ENCODE measurements at regions not wholly inside any gene's neighbourhood (a gene's known extent, or its start where the extent isn't known, plus 50 kb on each side); places are given as distances from the start of the nearest gene placed in this dataset.
A peak's percentile ranks its signal among the peaks of the same experiment; 100 is the strongest.
"Not testable (repeated sequence)": the region's sequence is repeated elsewhere in the genome, so short reads cannot be mapped to it uniquely, and the experiment has no call there.

- H3K4me3 ChIP-seq (ENCODE audit: low read depth, low read length): no peak overlapping the region
- TF ChIP-seq CTCF (IDR thresholded peaks at IDR 0.05; ENCODE audit: low read depth, low read length, missing control alignments): no peak
- no peak for DNase-seq (ENCODE audit: low read depth)
These were observed 238.4 kb upstream of the PRKX start for GRCh38 chrX:3951859-3952258.

- DNase-seq (ENCODE audit: low read depth): no peak
- no peak for TF ChIP-seq CTCF (IDR thresholded peaks at IDR 0.05; ENCODE audit: low read depth, low read length, missing control alignments)
- H3K4me3 ChIP-seq (ENCODE audit: low read depth, low read length): no peak overlapping the region
These were observed 236.9 kb upstream of the PRKX start for GRCh38 chrX:3950373-3950772.

GRCh38 chrX:3943965-3944364, 230.5 kb upstream of the PRKX start:
- no peak overlapping the region for H3K4me3 ChIP-seq (ENCODE audit: low read depth, low read length)
- TF ChIP-seq CTCF (IDR thresholded peaks at IDR 0.05; ENCODE audit: low read depth, low read length, missing control alignments): no peak
- no peak for DNase-seq (ENCODE audit: low read depth)

- DNase-seq (ENCODE audit: low read depth): no peak
- peak; percentile 26 for TF ChIP-seq CTCF (IDR thresholded peaks at IDR 0.05; ENCODE audit: low read depth, low read length, missing control alignments)
- H3K4me3 ChIP-seq (ENCODE audit: low read depth, low read length): no peak overlapping the region
These were observed 226.7 kb upstream of the PRKX start for GRCh38 chrX:3940000-3940610.

GRCh38 chrX:3938587-3938986, 225.1 kb upstream of the PRKX start:
- H3K4me3 ChIP-seq (ENCODE audit: low read depth, low read length): no peak overlapping the region
- no peak for DNase-seq (ENCODE audit: low read depth)
- TF ChIP-seq CTCF (IDR thresholded peaks at IDR 0.05; ENCODE audit: low read depth, low read length, missing control alignments): no peak

- H3K4me3 ChIP-seq (ENCODE audit: low read depth, low read length); DNase-seq (ENCODE audit: low read depth): not testable (repeated sequence)
These were observed 221.7 kb upstream of the PRKX start for GRCh38 chrX:3935196-3935595.

GRCh38 chrX:3920424-3921017, 207.1 kb upstream of the PRKX start:
- H3K4me3 ChIP-seq (ENCODE audit: low read depth, low read length); DNase-seq (ENCODE audit: low read depth): not testable (repeated sequence)

GRCh38 chrX:3919668-3920423, 206.4 kb upstream of the PRKX start:
- DNase-seq (ENCODE audit: low read depth); H3K4me3 ChIP-seq (ENCODE audit: low read depth, low read length): not testable (repeated sequence)

- not testable (repeated sequence) for DNase-seq (ENCODE audit: low read depth); H3K4me3 ChIP-seq (ENCODE audit: low read depth, low read length)
These were observed 201.4 kb upstream of the PRKX start for GRCh38 chrX:3914813-3915212.

GRCh38 chrX:3914059-3914458, 200.6 kb upstream of the PRKX start:
- DNase-seq (ENCODE audit: low read depth); H3K4me3 ChIP-seq (ENCODE audit: low read depth, low read length): not testable (repeated sequence)

GRCh38 chrX:3911012-3911411, 197.6 kb upstream of the PRKX start:
- H3K4me3 ChIP-seq (ENCODE audit: low read depth, low read length); DNase-seq (ENCODE audit: low read depth): not testable (repeated sequence)

- not testable (repeated sequence) for H3K4me3 ChIP-seq (ENCODE audit: low read depth, low read length); DNase-seq (ENCODE audit: low read depth)
These were observed 197.2 kb upstream of the PRKX start for GRCh38 chrX:3910611-3911010.

Measured in GM12864 (cell line).